Activated T-helper 17 cell treated with anti-CD3 and anti-CD28 coated beads, Interleukin-2, amount 50 U/mL, for 72 hours (primary cell): ENCODE measurements at regions not wholly inside any gene's neighbourhood (a gene's known extent, or its start where the extent isn't known, plus 50 kb on each side); places are given as distances from the start of the nearest gene placed in this dataset.

Source experiments
- ATAC-seq: fragments of 150-1000 bp; cut with Tn5 transposase; replicated peaks from 2 replicates; pipeline ENCODE4 v1.10.0; 2021; ENCODE audit warnings: mild to moderate bottlenecking, moderate library complexity
- H3K27ac Mint-ChIP-seq: one replicate; pipeline ENCODE4 v1.8.0; 2022; ENCODE audit warnings: mixed read lengths
- H3K27me3 Mint-ChIP-seq: one replicate; pipeline ENCODE4 v1.8.0; 2022; ENCODE audit warnings: mixed read lengths
- H3K36me3 Mint-ChIP-seq: one replicate; pipeline ENCODE4 v1.8.0; 2022; ENCODE audit warnings: low read depth, mild to moderate bottlenecking, mixed read lengths
- H3K4me1 Mint-ChIP-seq: one replicate; pipeline ENCODE4 v1.8.0; 2022; ENCODE audit warnings: mixed read lengths
- H3K4me3 Mint-ChIP-seq: one replicate; pipeline ENCODE4 v1.8.0; 2022; ENCODE audit warnings: mild to moderate bottlenecking, mixed read lengths
- H3K9me3 Mint-ChIP-seq: one replicate; pipeline ENCODE4 v1.8.0; 2022; ENCODE audit warnings: mixed read lengths

DNA sequence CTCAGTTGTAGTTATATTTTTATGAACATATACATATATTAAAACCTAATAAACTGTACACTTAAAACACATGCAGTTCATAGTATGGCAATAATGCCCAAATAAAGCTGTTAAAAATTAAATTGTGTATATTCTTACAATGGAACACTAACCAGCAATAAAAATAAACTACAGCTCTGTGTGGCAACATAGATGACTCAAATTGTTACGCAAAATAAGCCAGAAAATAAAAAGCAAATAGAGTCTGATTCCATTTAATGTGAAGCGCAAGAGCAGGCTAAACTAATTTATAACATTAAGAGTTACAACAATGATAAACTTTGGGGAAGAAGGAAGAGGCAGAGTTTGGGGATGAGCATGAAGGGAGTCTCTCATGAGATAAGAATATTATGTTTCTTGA, 597.3 kb downstream of the TLE1 start:
- Mint-ChIP-seq H3K27me3 (no peaks in the 10 kb centered on the region), H3K36me3 (no peaks in the 10 kb centered on the region), H3K27ac (no peak overlapping the region), H3K4me3 (no peak overlapping the region), H3K9me3 (peaks cover 9% of the 10 kb centered on the region), H3K4me1 (no peaks in the 10 kb centered on the region)
- ATAC-seq, result no peak

GRCh38 chr9:81088341-81088740, 601.0 kb downstream of the TLE1 start:
- Mint-ChIP-seq H3K4me1 (no peaks in the 10 kb centered on the region), H3K9me3 (peaks cover 9% of the 10 kb centered on the region), H3K27ac (no peak overlapping the region), H3K36me3 (no peaks in the 10 kb centered on the region), H3K27me3 (no peaks in the 10 kb centered on the region), H3K4me3 (no peak overlapping the region)
- ATAC-seq, result no peak

DNA sequence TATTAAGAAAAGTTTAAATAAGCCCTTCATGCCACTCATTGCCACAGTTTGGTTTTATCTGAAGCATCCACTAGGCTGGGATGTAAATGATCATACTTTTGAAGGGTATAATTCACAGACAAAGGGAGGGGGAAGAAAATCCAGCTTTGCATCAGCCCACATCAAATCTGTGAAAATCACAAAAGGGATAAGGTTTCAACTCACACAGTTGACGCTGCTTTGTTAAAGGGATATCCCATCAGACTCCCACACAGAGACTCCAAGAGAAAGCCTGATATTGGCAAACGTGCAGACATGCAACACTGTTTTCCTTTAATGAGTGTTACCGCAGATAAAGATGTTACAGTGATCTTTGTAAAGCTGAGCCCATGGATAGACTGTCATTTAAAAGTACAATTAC, 602.9 kb downstream of the TLE1 start:
- Mint-ChIP-seq H3K9me3 (peaks cover 9% of the 10 kb centered on the region), H3K36me3 (no peaks in the 10 kb centered on the region), H3K4me3 (no peak overlapping the region), H3K4me1 (no peaks in the 10 kb centered on the region), H3K27me3 (no peaks in the 10 kb centered on the region), H3K27ac (no peak overlapping the region)
- ATAC-seq, result no peak

DNA sequence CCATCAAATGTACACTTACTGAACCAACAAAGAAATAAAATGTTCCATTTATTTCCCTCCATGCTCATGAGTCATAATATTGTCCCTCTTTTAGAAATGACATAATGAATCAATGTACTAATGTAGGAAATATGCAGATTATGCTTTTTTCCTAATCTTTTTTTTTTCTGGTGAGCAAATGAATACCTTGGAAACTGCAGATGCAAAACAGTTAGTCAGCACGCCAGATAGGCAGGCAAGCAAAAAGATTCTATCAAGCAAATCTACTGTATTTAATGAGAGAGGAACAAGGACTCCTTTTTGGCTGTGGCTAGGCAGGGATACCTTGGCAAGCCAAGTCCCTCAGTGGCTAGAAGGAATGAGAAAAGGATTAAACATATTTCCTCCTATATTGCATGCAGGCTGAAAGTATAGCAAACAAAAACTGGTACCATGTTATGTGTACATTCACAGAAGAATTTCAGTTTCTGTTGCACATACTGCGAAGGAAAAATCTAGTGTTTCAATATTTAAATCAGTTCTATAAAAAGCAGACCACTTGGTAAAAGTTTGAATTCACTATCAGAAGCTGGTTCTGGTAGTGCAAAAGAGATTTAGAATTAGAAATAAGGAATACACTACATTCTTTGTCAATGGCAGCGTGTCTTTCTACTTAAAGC, 605.4 kb downstream of the TLE1 start:
- H3K36me3 Mint-ChIP-seq, result no peaks in the 10 kb centered on the region
- no peaks in the 10 kb centered on the region for H3K27me3 Mint-ChIP-seq
- H3K4me1 Mint-ChIP-seq, result no peaks in the 10 kb centered on the region
- H3K27ac Mint-ChIP-seq, result no peak overlapping the region
- no peak overlapping the region for H3K4me3 Mint-ChIP-seq
- H3K9me3 Mint-ChIP-seq, result peaks cover 16% of the 10 kb centered on the region
- no peak for ATAC-seq

DNA sequence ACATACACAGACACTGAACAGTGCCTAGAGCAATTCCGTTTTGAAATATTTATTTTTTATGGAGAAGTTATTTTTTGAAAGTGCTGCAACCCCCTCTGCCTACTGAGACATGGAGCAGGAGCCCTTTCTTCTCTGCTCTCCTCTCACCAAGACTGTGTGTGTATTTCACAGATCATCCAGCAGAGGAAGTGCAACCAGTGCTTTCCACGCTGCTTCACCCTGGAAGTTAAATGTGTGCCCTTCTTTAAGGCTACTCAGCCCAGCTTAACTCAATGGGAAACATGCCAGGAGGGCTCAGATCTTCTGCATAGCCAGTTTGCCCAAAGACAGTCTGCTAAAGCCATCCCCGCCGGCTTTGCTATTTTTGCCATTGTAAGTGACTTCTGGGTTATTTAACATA, 606.3 kb downstream of the TLE1 start:
- Mint-ChIP-seq H3K27me3 (no peaks in the 10 kb centered on the region), H3K36me3 (no peaks in the 10 kb centered on the region)
- ATAC-seq, result no peak

DNA sequence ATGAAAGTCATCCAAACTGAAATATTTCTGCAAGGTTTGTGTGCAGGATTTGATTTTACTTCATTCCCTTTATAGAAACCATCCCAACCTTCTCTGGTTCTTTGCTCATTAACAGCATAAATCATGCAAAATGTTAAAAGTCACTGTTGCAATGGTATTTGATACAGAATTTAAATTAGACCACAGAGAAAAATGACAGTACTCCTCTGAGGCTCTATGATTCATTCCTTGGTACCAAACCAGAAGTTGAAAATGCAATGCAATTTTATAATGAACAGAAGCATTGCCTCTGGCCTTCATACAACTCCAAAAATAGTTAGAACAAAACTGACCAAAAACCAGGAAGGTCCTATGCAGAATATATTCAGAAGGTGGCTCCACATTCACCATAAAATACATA, 607.1 kb downstream of the TLE1 start:
- Mint-ChIP-seq H3K36me3 (no peaks in the 10 kb centered on the region), H3K27ac (no peak overlapping the region), H3K4me3 (no peak overlapping the region), H3K4me1 (no peaks in the 10 kb centered on the region), H3K27me3 (no peaks in the 10 kb centered on the region), H3K9me3 (peaks cover 17% of the 10 kb centered on the region)
- no peak for ATAC-seq

More for the DNA sequence above, 606.3 kb downstream of the TLE1 start:
- H3K4me3 Mint-ChIP-seq, result no peak overlapping the region
- H3K27ac Mint-ChIP-seq, result no peak overlapping the region
- H3K4me1 Mint-ChIP-seq, result no peaks in the 10 kb centered on the region
- H3K9me3 Mint-ChIP-seq, result peaks cover 17% of the 10 kb centered on the region

DNA sequence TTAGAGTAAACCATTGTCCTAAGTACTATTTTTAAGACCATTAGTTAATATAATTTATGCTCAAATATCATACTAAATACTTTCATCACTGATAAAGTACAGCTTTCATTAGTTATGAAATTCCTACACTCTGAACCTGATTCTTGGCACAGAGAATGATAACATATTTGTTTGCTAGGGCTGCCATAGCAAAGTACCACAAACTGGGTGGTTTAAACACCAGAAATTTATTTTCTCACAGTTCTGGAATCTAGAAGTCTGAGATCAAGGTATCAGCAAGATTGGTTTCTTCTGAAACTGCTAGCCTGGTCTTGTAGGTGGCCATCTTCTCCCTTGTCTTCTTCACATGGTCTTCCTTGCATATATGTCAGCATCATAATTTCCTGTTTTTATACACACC, 608.4 kb downstream of the TLE1 start:
- no peak for ATAC-seq
- no peak overlapping the region for H3K27ac Mint-ChIP-seq
- H3K4me1 Mint-ChIP-seq, result no peaks in the 10 kb centered on the region
- H3K27me3 Mint-ChIP-seq, result no peaks in the 10 kb centered on the region
- H3K36me3 Mint-ChIP-seq, result no peaks in the 10 kb centered on the region
- peaks cover 17% of the 10 kb centered on the region for H3K9me3 Mint-ChIP-seq
- no peak overlapping the region for H3K4me3 Mint-ChIP-seq

DNA sequence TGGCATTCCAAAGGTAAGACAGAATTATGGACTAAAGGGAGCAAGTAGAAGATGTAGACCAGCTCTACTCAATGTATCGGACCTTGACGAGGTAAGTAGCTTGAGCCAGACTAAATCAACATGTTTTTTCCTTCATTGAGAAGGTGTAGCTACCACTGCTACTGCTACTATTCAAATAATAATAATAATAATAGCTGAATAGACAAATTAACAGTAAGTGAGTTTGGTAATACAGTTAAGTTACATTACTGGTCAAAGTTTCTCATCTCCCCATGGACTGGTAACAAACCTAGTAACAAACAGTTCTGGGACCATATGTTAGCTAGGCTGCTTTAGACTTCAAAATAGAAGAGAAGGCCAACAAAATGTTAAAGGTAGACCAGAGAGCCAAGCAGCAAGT, 609.2 kb downstream of the TLE1 start:
- Mint-ChIP-seq H3K4me1 (no peaks in the 10 kb centered on the region), H3K4me3 (no peak overlapping the region), H3K9me3 (peaks cover 17% of the 10 kb centered on the region), H3K36me3 (no peaks in the 10 kb centered on the region), H3K27me3 (no peaks in the 10 kb centered on the region), H3K27ac (no peak overlapping the region)
- ATAC-seq, result no peak

GRCh38 chr9:81079055-81079454, 610.3 kb downstream of the TLE1 start:
- Mint-ChIP-seq H3K4me3 (no peak overlapping the region), H3K27me3 (no peaks in the 10 kb centered on the region), H3K4me1 (no peaks in the 10 kb centered on the region), H3K36me3 (no peaks in the 10 kb centered on the region), H3K9me3 (peaks cover 17% of the 10 kb centered on the region), H3K27ac (no peak overlapping the region)
- ATAC-seq, result no peak

GRCh38 chr9:81078555-81078954, 610.8 kb downstream of the TLE1 start:
- H3K9me3 Mint-ChIP-seq, result peaks cover 17% of the 10 kb centered on the region
- no peak overlapping the region for H3K27ac Mint-ChIP-seq
- no peaks in the 10 kb centered on the region for H3K4me1 Mint-ChIP-seq
- ATAC-seq, result no peak
- H3K27me3 Mint-ChIP-seq, result no peaks in the 10 kb centered on the region
- no peaks in the 10 kb centered on the region for H3K36me3 Mint-ChIP-seq
- no peak overlapping the region for H3K4me3 Mint-ChIP-seq

- Mint-ChIP-seq H3K9me3 (peaks cover 14% of the 10 kb centered on the region), H3K4me3 (no peak overlapping the region), H3K27ac (no peak overlapping the region), H3K36me3 (no peaks in the 10 kb centered on the region), H3K27me3 (no peaks in the 10 kb centered on the region), H3K4me1 (no peaks in the 10 kb centered on the region)
- no peak for ATAC-seq
These were observed 611.8 kb downstream of the TLE1 start for GRCh38 chr9:81077572-81077971.

GRCh38 chr9:81076131-81076530, 613.2 kb downstream of the TLE1 start:
- Mint-ChIP-seq H3K27ac (no peak overlapping the region), H3K27me3 (no peaks in the 10 kb centered on the region), H3K4me1 (no peaks in the 10 kb centered on the region), H3K4me3 (no peak overlapping the region), H3K36me3 (no peaks in the 10 kb centered on the region), H3K9me3 (peaks cover 15% of the 10 kb centered on the region)
- ATAC-seq, result no peak

DNA sequence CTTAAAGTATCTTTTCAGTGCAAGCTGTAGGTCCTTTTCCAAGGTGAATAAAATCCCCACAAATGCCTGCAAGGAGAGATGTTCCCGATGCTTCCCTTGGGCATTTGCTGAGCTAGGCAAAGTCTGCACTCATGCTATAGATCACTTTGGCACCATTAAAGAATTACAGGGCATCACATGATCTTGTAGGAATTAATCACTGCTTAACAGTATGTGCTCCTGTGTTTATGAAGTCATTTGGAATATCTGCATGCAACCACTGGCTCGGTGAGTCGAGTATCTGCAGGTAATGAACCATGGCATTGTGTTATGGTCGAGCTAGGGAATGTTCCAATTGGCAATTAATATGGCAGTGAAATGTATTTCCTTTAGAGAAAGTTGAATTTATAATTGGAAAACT, 615.1 kb downstream of the TLE1 start:
- Mint-ChIP-seq H3K9me3 (peaks cover 10% of the 10 kb centered on the region), H3K27me3 (no peaks in the 10 kb centered on the region), H3K4me3 (no peak overlapping the region), H3K36me3 (no peaks in the 10 kb centered on the region), H3K27ac (no peak overlapping the region), H3K4me1 (no peaks in the 10 kb centered on the region)
- no peak for ATAC-seq

DNA sequence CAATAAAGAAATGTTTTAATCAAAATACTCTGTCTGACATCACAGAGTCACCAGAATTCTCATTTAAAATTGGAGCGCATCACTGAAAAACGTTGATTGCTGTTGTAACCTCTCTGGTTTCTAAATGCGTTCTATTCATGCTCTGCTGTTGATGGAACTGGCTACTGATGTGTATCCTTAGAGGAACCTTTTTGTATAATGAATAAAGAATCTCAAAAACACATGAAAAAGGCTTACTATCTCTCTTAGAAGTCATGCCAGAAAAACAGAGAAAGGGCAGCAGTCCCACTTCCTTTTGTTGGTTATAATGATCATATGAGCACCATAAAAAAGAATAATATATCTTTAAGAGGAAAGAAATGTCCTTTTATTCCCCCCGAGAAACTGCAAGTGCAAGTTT, 615.5 kb downstream of the TLE1 start:
- Mint-ChIP-seq H3K9me3 (peaks cover 6% of the 10 kb centered on the region), H3K27ac (no peak overlapping the region), H3K4me1 (no peaks in the 10 kb centered on the region), H3K27me3 (no peaks in the 10 kb centered on the region), H3K4me3 (no peak overlapping the region), H3K36me3 (no peaks in the 10 kb centered on the region)
- no peak for ATAC-seq

DNA sequence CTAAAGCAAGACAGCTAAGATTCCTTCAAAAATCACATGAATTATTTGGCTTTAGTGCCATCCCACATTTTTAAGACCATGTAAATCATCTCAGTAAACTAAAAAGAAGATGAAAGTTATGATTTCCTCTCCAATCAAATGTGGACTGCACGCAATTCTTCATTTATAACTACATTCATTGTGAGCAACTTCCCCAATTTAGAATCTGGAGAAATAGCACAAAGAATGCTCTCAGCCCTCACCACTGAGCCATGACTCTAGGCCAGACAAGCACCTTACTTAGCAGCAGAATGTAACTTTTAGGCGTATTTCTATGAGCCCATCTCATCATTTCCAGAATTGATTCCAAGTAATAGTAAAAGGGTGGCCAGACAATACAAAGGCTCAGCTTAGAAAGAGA, 616.6 kb downstream of the TLE1 start:
- no peak overlapping the region for H3K4me3 Mint-ChIP-seq
- H3K27me3 Mint-ChIP-seq, result no peaks in the 10 kb centered on the region

DNA sequence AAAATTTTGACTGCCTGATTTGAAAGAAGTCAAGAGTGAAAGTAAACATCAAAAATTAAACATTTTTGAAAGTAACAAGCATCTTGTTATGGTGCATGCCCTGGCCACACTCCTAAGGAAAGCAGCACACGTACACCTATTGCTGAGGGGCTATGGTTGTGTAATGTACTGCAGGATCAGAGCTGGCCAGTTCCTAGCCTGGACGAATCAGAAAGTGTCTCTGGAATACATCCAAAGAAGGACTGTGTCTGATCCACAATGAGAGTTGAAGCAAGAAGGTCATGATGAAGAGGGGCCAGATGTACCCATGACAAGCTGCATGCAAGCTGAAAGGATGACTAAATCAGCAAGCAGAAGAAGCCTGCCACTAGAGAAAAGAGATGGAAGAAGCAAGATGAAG, 618.2 kb downstream of the TLE1 start:
- peaks cover 17% of the 10 kb centered on the region for H3K9me3 Mint-ChIP-seq
- no peak overlapping the region for H3K27ac Mint-ChIP-seq
- no peaks in the 10 kb centered on the region for H3K4me1 Mint-ChIP-seq
- H3K27me3 Mint-ChIP-seq, result no peaks in the 10 kb centered on the region
- no peaks in the 10 kb centered on the region for H3K36me3 Mint-ChIP-seq
- no peak for ATAC-seq
- H3K4me3 Mint-ChIP-seq, result no peak overlapping the region

More for the DNA sequence above, 616.6 kb downstream of the TLE1 start:
- Mint-ChIP-seq H3K9me3 (peaks cover 14% of the 10 kb centered on the region), H3K36me3 (no peaks in the 10 kb centered on the region), H3K27ac (no peak overlapping the region), H3K4me1 (no peaks in the 10 kb centered on the region)
- no peak for ATAC-seq
